B cell (primary cell): ENCODE measurements at regions not wholly inside any gene's neighbourhood (a gene's known extent, or its start where the extent isn't known, plus 50 kb on each side); places are given as distances from the start of the nearest gene placed in this dataset.

ENCODE experiments used
- ATAC-seq: fragments of 200-7000 bp; cut with Tn5 transposase; one replicate; pipeline ENCODE4 v1.10.0; 2021; ENCODE audit warnings: low read depth, mild to moderate bottlenecking, moderate number of reproducible peaks, moderate library complexity
- CTCF ChIA-PET: fragments of 350-600 bp; sonication (Branson Sonifier 250); formaldehyde crosslinking; loops from one replicate; lab custom pipeline; 2021; ENCODE audit warnings: antibody characterized with exemption, inconsistent platforms; lab: Charles Lee
- POLR2A ChIA-PET: fragments of 350-600 bp; sonication (Branson Sonifier 250); formaldehyde crosslinking; loops from one replicate; lab custom pipeline; 2021; ENCODE audit warnings: antibody characterized with exemption; lab: Charles Lee
- DNase-seq: peaks from one replicate; pipeline ENCODE4 v3.0.0; 2013
- H2AFZ ChIP-seq: 2 replicates; pipeline ENCODE4 v1.6.1; 2012; ENCODE audit warnings: mild to moderate bottlenecking, low read depth, low read length; ENCODE audit not compliant: insufficient read depth, poor library complexity, severe bottlenecking
- H3K27ac ChIP-seq, 2 donors: 1 replicate in 1 of 2; 2 replicates in 1 of 2; pipeline ENCODE4 v1.5.1; 2012 to 2013; ENCODE audit warnings: low read length in 2 of 2, mild to moderate bottlenecking in 2 of 2, moderate library complexity in 1 of 2
- H3K27me3 ChIP-seq, 4 experiments: fragments of 200-600 bp in 1 of 4; sonication (generic) in 1 of 4; replicated peaks in 1 of 4; 1 replicate in 2 of 4; 2 replicates in 2 of 4; pipeline versions ENCODE4 v1.6.1 to v1.7.0; 2013 to 2016; ENCODE audit warnings: low read length in 3 of 4, mild to moderate bottlenecking in 2 of 4, mixed read lengths in 1 of 4, moderate library complexity in 1 of 4; ENCODE audit not compliant: insufficient read depth in 4 of 4, control insufficient read depth in 3 of 4; ENCODE audit errors: control extremely low read depth in 1 of 4
- H3K36me3 ChIP-seq, 2 experiments: replicated peaks in 1 of 2; 1 replicate in 1 of 2; 2 replicates in 1 of 2; pipeline versions ENCODE4 v1.6.1 to v1.7.1; 2013; ENCODE audit warnings: low read length in 1 of 2; ENCODE audit not compliant: insufficient read depth in 2 of 2, control insufficient read depth in 1 of 2; ENCODE audit errors: control extremely low read depth in 1 of 2, extremely low read depth in 1 of 2
- H3K4me1 ChIP-seq, 2 donors: fragments of 200-600 bp in 1 of 2; sonication (generic) in 1 of 2; 1 replicate in 1 of 2; 2 replicates in 1 of 2; pipeline versions ENCODE4 v1.5.1 to v1.6.1; 2013 to 2017; ENCODE audit warnings: low read length in 2 of 2; ENCODE audit not compliant: control insufficient read depth in 2 of 2, insufficient read depth in 2 of 2
- H3K4me2 ChIP-seq: replicated peaks from 2 replicates; pipeline ENCODE3; 2012; ENCODE audit warnings: mild to moderate bottlenecking, low read depth, low read length; ENCODE audit not compliant: poor library complexity, severe bottlenecking
- H3K4me3 ChIP-seq, 5 experiments: fragments of 200-600 bp in 1 of 5; sonication (generic) in 1 of 5; 1 replicate in 3 of 5; 2 replicates in 2 of 5; pipeline versions ENCODE4 v1.5.1 to v1.7.0; 2011 to 2016; ENCODE audit warnings: low read length in 4 of 5, mild to moderate bottlenecking in 4 of 5, low read depth in 2 of 5, control low read depth in 1 of 5, moderate library complexity in 1 of 5; ENCODE audit not compliant: insufficient read depth in 1 of 5; ENCODE audit errors: control extremely low read depth in 1 of 5, extremely low read depth in 1 of 5
- H3K79me2 ChIP-seq: fragments of 200-600 bp; sonication (generic); one replicate; pipeline ENCODE4 v1.6.0; 2016; ENCODE audit warnings: low read length; ENCODE audit not compliant: control insufficient read depth, insufficient read depth
- H3K9ac ChIP-seq: fragments of 200-600 bp; sonication (generic); 2 replicates; pipeline ENCODE4 v1.6.1; 2017; ENCODE audit warnings: mild to moderate bottlenecking, low read length, moderate library complexity
- H3K9me3 ChIP-seq, 3 donors: one replicate each; pipeline versions ENCODE4 v1.6.1 to v1.7.1; 2013; ENCODE audit warnings: low read length in 2 of 3; ENCODE audit not compliant: control insufficient read depth in 2 of 3, insufficient read depth in 1 of 3; ENCODE audit errors: control extremely low read depth in 1 of 3
- H4K20me1 ChIP-seq: 2 replicates; pipeline ENCODE4 v1.6.0; 2012; ENCODE audit warnings: mild to moderate bottlenecking, low read length; ENCODE audit not compliant: insufficient read depth, control insufficient read depth, poor library complexity, severe bottlenecking
- H3K27ac Mint-ChIP-seq: one replicate; pipeline ENCODE4 v1.8.0; 2021; ENCODE audit warnings: mixed read lengths
- H3K27me3 Mint-ChIP-seq: one replicate; pipeline ENCODE4 v1.8.0; 2021; ENCODE audit warnings: mixed read lengths
- H3K4me1 Mint-ChIP-seq: one replicate; pipeline ENCODE4 v1.8.0; 2021; ENCODE audit warnings: mixed read lengths
- H3K4me3 Mint-ChIP-seq: one replicate; pipeline ENCODE4 v1.8.0; 2021; ENCODE audit warnings: mixed read lengths
- H3K9me3 Mint-ChIP-seq: one replicate; pipeline ENCODE4 v1.8.0; 2022; ENCODE audit warnings: mixed read lengths; ENCODE audit not compliant: insufficient read depth
- EZH2 ChIP-seq: IDR thresholded peaks from 2 replicates; pipeline ENCODE4 v1.6.1; 2012; ENCODE audit warnings: borderline replicate concordance, low read depth, mild to moderate bottlenecking, moderate library complexity, low read length; ENCODE audit not compliant: insufficient read depth, poor library complexity, severe bottlenecking
- WGBS: methylation state at CpG from one replicate; pipeline ENCODE4 v1.1.5; 2013; ENCODE audit warnings: missing lambda C conversion rate; ENCODE audit not compliant: insufficient coverage; 5-methylcytosine and 5-hydroxymethylcytosine counted together
- intact Hi-C: fragments of 100-400 bp; cut with micrococcal nuclease; formaldehyde crosslinking; loops from one replicate; pipeline ENCODE4 v1.10.0; 2022
- TF ChIP-seq, protein P1 (sequence below): fragments of 200-600 bp; IDR thresholded peaks from one replicate; pipeline ENCODE4 v1.8.0; 2022; ENCODE audit warnings: antibody characterized with exemption, mild to moderate bottlenecking

- Mint-ChIP-seq H3K27me3 (peaks cover 38% of the 10 kb centered on the region), H3K27ac (no peak overlapping the region), H3K4me1 (no peaks in the 10 kb centered on the region), H3K4me3 (no peak overlapping the region), H3K9me3 (no peaks in the 10 kb centered on the region)
- no peak overlapping the region for H3K9ac ChIP-seq
- ATAC-seq (no peak), DNase-seq (no peak)
- H4K20me1 ChIP-seq = no peaks in the 10 kb centered on the region
- H3K36me3 ChIP-seq = no peaks in the 10 kb centered on the region
- no peaks in the 10 kb centered on the region for H3K9me3 ChIP-seq
- H3K4me1 ChIP-seq = no peaks in the 10 kb centered on the region
- WGBS = 82% methylated on average over 12 of the region's 12 CpGs
- no peak overlapping the region for H3K4me3 ChIP-seq
- ChIA-PET POLR2A (no interaction called here), CTCF (no interaction called here)
- H3K27me3 ChIP-seq = peaks cover 0 to 5% (median 1%) of the 10 kb centered on the region in 4 experiments
- H3K4me2 ChIP-seq = no peak overlapping the region
- H3K27ac ChIP-seq = no peak overlapping the region
- no peak overlapping the region for H2AFZ ChIP-seq
- intact Hi-C loops = no loop called here
- TF ChIP-seq EZH2 = no peak
- TF ChIP-seq, protein P1, sequence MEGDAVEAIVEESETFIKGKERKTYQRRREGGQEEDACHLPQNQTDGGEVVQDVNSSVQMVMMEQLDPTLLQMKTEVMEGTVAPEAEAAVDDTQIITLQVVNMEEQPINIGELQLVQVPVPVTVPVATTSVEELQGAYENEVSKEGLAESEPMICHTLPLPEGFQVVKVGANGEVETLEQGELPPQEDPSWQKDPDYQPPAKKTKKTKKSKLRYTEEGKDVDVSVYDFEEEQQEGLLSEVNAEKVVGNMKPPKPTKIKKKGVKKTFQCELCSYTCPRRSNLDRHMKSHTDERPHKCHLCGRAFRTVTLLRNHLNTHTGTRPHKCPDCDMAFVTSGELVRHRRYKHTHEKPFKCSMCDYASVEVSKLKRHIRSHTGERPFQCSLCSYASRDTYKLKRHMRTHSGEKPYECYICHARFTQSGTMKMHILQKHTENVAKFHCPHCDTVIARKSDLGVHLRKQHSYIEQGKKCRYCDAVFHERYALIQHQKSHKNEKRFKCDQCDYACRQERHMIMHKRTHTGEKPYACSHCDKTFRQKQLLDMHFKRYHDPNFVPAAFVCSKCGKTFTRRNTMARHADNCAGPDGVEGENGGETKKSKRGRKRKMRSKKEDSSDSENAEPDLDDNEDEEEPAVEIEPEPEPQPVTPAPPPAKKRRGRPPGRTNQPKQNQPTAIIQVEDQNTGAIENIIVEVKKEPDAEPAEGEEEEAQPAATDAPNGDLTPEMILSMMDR = no peak
- no peaks in the 10 kb centered on the region for H3K79me2 ChIP-seq
Observed at GRCh38 chr13:109836629-109837607, 50.5 kb upstream of the IRS2 start.
